ENCODE measurements at regions not wholly inside any gene's neighbourhood (a gene's known extent, or its start where the extent isn't known, plus 50 kb on each side); places are given as distances from the start of the nearest gene placed in this dataset.
"Not testable (repeated sequence)": the region's sequence is repeated elsewhere in the genome, so short reads cannot be mapped to it uniquely, and the experiment has no call there.

DNA sequence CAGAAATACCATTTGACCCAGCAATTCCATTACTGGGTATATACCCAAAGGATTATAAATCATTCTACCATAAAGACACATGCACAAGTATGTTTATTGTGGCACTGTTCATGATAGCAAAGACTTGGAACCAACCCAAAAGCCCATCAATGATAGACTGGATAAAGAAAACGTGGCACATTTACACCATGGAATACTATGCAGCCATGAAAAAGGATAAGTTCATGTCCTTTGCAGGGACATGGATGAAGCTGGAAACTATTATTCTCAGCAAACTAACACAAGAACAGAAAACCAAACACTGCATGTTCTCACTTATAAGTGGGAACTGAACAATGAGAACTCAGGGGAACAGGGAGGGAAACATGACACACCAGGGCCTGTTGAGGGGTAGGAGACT is 1103.4 kb downstream of the TBL1XR1 start:
- TF ChIP-seq POLR2A (IDR thresholded peaks at IDR 0.05; ENCODE audit: low read length); GATA1 (IDR thresholded peaks at IDR 0.05; ENCODE audit: low read depth, low read length): not testable (repeated sequence)

All from erythroblast (primary cell).